Gastroesophageal sphincter (tissue), 3 donors: ENCODE measurements at regions not wholly inside any gene's neighbourhood (a gene's known extent, or its start where the extent isn't known, plus 50 kb on each side); places are given as distances from the start of the nearest gene placed in this dataset.

Source experiments
- EP300 ChIP-seq: sonication (generic); formaldehyde crosslinking; IDR thresholded peaks from one replicate; pipeline ENCODE4 v1.6.1; 2017; ENCODE audit warnings: antibody characterized with exemption, mild to moderate bottlenecking
- POLR2A ChIP-seq, 2 donors: fragments of 450-650 bp; IDR thresholded peaks; one replicate each; pipeline ENCODE4 v1.6.1; 2017; ENCODE audit warnings: antibody characterized with exemption in 2 of 2, mild to moderate bottlenecking in 2 of 2, moderate library complexity in 1 of 2
- POLR2AphosphoS5 ChIP-seq: sonication (generic); formaldehyde crosslinking; IDR thresholded peaks from one replicate; pipeline ENCODE4 v1.6.1; 2017; ENCODE audit warnings: antibody characterized with exemption
- TF ChIP-seq, protein P1 (sequence below), 4 experiments: fragments of 200-600 bp in 2 of 4; fragments of 450-650 bp in 2 of 4; sonication (generic) in 1 of 4; IDR thresholded peaks; one replicate each; pipeline ENCODE4 v1.5.1; 2017 to 2019; ENCODE audit warnings: antibody characterized with exemption in 4 of 4, mild to moderate bottlenecking in 2 of 4, moderate library complexity in 2 of 4

- TF ChIP-seq, protein P1, sequence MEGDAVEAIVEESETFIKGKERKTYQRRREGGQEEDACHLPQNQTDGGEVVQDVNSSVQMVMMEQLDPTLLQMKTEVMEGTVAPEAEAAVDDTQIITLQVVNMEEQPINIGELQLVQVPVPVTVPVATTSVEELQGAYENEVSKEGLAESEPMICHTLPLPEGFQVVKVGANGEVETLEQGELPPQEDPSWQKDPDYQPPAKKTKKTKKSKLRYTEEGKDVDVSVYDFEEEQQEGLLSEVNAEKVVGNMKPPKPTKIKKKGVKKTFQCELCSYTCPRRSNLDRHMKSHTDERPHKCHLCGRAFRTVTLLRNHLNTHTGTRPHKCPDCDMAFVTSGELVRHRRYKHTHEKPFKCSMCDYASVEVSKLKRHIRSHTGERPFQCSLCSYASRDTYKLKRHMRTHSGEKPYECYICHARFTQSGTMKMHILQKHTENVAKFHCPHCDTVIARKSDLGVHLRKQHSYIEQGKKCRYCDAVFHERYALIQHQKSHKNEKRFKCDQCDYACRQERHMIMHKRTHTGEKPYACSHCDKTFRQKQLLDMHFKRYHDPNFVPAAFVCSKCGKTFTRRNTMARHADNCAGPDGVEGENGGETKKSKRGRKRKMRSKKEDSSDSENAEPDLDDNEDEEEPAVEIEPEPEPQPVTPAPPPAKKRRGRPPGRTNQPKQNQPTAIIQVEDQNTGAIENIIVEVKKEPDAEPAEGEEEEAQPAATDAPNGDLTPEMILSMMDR (IDR thresholded peaks at IDR 0.05): no peak
- TF ChIP-seq POLR2AphosphoS5: no peak
- no peak for TF ChIP-seq EP300
- no peak for TF ChIP-seq POLR2A (IDR thresholded peaks at IDR 0.05)
Observed at GRCh38 chr6:43870660-43871061, 100.7 kb downstream of the VEGFA start.
